ENCODE measurements at regions not wholly inside any gene's neighbourhood (a gene's known extent, or its start where the extent isn't known, plus 50 kb on each side); places are given as distances from the start of the nearest gene placed in this dataset.

- TF ChIP-seq, protein P1, sequence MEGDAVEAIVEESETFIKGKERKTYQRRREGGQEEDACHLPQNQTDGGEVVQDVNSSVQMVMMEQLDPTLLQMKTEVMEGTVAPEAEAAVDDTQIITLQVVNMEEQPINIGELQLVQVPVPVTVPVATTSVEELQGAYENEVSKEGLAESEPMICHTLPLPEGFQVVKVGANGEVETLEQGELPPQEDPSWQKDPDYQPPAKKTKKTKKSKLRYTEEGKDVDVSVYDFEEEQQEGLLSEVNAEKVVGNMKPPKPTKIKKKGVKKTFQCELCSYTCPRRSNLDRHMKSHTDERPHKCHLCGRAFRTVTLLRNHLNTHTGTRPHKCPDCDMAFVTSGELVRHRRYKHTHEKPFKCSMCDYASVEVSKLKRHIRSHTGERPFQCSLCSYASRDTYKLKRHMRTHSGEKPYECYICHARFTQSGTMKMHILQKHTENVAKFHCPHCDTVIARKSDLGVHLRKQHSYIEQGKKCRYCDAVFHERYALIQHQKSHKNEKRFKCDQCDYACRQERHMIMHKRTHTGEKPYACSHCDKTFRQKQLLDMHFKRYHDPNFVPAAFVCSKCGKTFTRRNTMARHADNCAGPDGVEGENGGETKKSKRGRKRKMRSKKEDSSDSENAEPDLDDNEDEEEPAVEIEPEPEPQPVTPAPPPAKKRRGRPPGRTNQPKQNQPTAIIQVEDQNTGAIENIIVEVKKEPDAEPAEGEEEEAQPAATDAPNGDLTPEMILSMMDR (conservative IDR thresholded peaks at IDR 0.05; ENCODE audit: low read depth, low read length): no peak
These were observed 322.3 kb upstream of the ISL1 start for GRCh38 chr5:51060953-51061352.

DNA sequence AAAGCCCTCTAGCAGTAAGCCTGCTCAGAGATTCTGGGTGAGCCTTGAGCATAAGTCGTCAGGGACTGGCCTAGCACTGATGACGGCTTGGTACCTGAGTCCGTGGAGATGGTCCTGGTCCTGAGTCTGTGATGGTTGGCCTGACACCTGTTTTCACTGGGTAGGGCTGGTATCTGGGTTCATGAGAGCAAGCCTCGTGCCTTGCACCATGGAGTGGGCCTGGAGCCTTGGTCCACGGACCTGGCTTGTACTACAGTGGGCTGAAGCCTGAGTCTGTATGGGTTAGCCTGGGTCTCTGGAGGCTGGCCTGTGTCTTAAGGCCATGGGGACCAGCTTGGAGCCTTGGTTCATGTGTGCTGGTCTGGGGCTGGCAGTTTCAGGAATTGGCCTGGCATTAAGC, 310.3 kb upstream of the ISL1 start:
- TF ChIP-seq, protein P1 (conservative IDR thresholded peaks at IDR 0.05; ENCODE audit: low read depth, low read length): no peak
- DNase-seq (ENCODE audit: low read depth): no peak
- no peak overlapping the region for H3K4me3 ChIP-seq (ENCODE audit: low read depth, low read length)

More at GRCh38 chr5:51060953-51061352, 322.3 kb upstream of the ISL1 start:
- H3K4me3 ChIP-seq (ENCODE audit: low read depth, low read length): no peak overlapping the region
- DNase-seq (ENCODE audit: low read depth): no peak

DNA sequence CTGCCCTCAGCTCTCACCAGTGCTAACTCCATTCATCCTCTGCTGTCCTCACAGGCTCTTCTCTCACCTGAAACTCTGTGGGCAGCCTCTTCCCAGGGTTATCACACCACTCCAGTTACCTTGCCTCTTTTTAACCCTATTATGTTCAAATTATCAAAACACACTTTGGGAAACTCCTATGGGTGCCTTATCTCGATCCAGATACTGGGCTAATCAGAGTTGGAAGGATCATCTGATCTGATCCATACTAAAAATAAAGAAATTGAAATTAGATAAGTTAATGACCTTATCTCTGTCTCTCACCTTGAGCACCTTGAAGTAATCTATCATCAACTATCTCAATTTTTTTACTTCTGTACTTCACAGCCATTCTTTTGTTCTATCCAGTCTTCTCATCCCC, 300.5 kb upstream of the ISL1 start:
- no peak for DNase-seq (ENCODE audit: low read depth)
- H3K4me3 ChIP-seq (ENCODE audit: low read depth, low read length): no peak overlapping the region
- TF ChIP-seq, protein P1 (conservative IDR thresholded peaks at IDR 0.05; ENCODE audit: low read depth, low read length): no peak

GRCh38 chr5:51091816-51092215, 291.4 kb upstream of the ISL1 start:
- DNase-seq (ENCODE audit: low read depth): no peak
- H3K4me3 ChIP-seq (ENCODE audit: low read depth, low read length): no peak overlapping the region
- TF ChIP-seq, protein P1 (conservative IDR thresholded peaks at IDR 0.05; ENCODE audit: low read depth, low read length): no peak

DNA sequence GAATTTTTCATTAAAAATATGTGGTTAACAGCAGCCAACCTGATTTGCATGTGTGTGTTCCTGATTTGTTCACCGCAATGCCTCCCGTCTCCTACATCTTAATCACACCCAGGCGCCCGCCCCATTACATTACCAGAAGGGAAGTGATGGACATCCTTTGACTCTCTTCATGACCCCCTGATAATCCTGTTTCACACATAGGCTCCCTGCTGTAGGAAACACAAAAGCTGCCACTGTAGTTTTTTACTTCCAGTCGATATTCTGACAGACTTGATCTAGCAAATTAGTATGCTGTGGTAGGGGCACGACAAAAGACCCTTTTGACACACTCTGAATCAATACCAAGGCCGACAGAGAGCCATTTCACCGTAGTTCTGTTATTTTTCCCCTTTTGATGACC, 287.8 kb upstream of the ISL1 start:
- no peak for DNase-seq (ENCODE audit: low read depth)
- H3K4me3 ChIP-seq (ENCODE audit: low read depth, low read length): no peak overlapping the region
- TF ChIP-seq, protein P1 (conservative IDR thresholded peaks at IDR 0.05; ENCODE audit: low read depth, low read length): no peak

DNA sequence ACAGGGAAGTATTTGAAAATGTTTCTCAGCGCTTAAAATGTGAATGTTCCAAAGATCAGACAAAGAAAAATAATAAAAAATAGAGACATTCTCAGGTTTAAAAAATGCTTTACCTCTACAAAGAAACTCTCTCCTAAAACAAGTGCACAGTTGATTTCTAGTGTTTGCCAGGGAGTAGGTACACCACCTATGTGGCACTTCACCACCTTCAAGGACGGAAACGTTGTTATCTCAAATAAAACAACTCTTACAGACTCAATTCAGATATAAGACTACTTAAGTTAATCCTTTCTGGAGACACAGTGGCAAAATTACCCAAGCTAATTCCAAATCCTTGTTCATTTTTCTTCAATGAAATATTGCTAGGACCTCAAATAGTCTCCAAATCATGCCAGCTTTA, 286.4 kb upstream of the ISL1 start:
- H3K4me3 ChIP-seq (ENCODE audit: low read depth, low read length): no peak overlapping the region
- no peak for DNase-seq (ENCODE audit: low read depth)
- TF ChIP-seq, protein P1 (conservative IDR thresholded peaks at IDR 0.05; ENCODE audit: low read depth, low read length): no peak

DNA sequence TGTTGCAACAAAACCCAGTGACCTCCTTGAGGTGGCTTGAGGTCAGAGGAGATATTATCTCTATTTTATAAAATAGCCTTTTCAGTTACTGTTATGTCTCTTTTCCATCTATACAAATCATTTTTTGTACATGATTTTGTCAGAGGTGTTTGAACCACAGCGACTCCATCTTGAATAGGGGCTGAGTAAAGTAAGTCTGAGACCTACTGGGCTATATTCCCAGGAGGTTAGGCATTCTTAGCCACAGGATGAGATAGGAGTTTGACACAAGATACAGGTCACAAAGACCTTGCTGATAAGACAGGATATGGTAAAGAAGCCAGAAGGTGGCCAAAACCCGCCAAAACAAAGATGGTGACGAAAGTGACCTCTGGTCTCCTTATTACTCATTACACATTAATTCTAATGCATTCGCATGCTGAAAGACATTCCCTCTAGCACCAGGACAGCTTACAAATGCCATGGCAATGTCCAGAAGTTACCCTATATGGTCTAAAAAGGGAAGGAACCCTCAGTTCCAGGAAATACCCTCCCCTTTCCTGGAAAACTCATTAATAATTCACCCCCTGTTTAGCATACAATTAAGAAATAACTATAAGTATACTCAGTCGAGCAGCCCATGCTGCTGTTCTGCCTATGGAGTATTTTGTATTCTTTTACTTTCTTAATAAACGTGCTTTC, 283.9 kb upstream of the ISL1 start:
- H3K4me3 ChIP-seq (ENCODE audit: low read depth, low read length): no peak overlapping the region
- DNase-seq (ENCODE audit: low read depth): no peak
- TF ChIP-seq, protein P1 (conservative IDR thresholded peaks at IDR 0.05; ENCODE audit: low read depth, low read length): no peak
